ENCODE measurements at regions not wholly inside any gene's neighbourhood (a gene's known extent, or its start where the extent isn't known, plus 50 kb on each side); places are given as distances from the start of the nearest gene placed in this dataset.

DNA sequence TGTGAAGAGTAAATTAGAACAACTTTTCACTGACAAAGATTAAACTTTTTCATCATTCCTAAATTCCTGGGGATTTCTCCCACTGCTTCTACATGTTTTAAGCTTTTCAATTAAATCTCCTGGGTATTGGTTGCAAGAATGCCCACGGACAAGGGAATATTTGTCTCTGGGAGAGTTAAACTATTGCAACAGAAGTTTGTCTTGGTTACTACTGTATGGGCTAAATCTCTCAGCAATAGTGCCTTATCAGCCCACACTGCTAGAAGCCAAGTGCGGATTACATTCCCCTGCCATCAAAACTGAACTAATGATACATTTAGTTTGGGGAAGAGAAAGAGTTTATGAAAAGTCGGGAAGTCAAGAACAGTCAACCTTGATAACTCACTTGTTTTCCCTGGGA lies 528.2 kb upstream of the C9orf72 start:
- TF ChIP-seq XRCC4 (IDR thresholded peaks at IDR 0.05; ENCODE audit: extremely low read depth, insufficient read depth, insufficient read length) (no peak), EP400 (IDR thresholded peaks at IDR 0.05) (no peak), ZNF3 (CRISPR knock-in tag; IDR thresholded peaks at IDR 0.05) (no peak)
- TF ChIP-seq, protein P1, sequence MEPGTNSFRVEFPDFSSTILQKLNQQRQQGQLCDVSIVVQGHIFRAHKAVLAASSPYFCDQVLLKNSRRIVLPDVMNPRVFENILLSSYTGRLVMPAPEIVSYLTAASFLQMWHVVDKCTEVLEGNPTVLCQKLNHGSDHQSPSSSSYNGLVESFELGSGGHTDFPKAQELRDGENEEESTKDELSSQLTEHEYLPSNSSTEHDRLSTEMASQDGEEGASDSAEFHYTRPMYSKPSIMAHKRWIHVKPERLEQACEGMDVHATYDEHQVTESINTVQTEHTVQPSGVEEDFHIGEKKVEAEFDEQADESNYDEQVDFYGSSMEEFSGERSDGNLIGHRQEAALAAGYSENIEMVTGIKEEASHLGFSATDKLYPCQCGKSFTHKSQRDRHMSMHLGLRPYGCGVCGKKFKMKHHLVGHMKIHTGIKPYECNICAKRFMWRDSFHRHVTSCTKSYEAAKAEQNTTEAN (CRISPR knock-in tag; IDR thresholded peaks at IDR 0.05) = no peak

Data from K562 (cell line).